Activated T-cell treated with anti-CD3 and anti-CD28 coated beads for 4 hours (primary cell): ENCODE measurements at regions not wholly inside any gene's neighbourhood (a gene's known extent, or its start where the extent isn't known, plus 50 kb on each side); places are given as distances from the start of the nearest gene placed in this dataset.

Source experiments
- DNase-seq: peaks from one replicate; pipeline ENCODE4 v3.0.0-alpha.2; 2020

DNA sequence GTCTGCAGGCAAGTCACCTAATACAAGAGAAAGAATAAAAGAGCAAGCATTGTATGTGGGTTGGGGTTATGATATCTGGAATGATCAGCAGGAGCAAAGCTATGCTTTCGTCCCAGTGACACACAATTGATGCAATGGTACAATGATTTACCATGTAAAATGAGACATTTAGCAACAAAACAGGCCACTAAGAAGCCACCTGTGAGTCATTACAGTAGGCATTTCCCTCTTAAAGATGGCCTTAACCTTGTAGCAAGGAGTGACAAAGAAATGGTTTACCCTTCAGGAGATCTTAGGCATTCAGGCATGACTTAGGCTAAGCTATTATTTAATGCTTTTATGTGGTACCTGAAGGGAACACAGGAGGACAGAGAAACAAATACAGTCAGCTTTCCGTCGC lies 373.3 kb upstream of the RBMS3 start:
- no peak for DNase-seq

DNA sequence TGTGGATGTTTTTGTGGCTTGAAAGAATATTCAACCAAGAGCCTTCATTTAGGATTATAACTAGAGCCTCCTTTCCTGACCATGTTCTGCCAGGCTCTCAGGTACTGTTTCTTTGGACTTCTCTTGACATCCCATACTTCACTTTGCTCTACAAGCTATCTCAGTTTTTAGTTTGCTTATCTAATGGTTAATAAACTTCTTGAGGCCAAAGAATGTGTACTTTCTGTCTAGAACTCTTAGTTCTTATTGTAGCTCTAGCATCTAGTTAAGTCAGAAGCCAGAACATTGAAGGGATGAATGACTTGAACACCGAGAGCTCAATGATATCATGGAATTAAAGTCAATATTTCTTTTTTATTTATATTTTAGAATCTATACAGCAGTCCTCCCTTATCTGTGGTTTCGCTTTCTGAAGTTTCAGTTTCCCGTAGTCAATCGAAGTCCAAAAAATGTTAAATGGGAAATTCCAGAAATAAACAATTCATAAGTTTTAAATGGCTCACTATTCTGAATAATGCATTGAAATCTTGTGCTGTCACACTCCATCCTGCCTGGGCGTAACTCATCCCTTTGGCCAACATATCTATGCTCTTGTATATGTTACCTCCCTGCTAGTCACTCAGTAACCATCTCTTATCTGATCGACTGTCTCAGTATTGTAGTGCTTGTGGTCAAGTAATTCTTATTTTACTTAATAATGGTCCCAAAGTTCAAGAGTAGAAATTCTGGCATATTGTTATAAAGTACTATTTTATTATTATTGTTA lies 368.6 kb upstream of the RBMS3 start:
- DNase-seq, result no peak

DNA sequence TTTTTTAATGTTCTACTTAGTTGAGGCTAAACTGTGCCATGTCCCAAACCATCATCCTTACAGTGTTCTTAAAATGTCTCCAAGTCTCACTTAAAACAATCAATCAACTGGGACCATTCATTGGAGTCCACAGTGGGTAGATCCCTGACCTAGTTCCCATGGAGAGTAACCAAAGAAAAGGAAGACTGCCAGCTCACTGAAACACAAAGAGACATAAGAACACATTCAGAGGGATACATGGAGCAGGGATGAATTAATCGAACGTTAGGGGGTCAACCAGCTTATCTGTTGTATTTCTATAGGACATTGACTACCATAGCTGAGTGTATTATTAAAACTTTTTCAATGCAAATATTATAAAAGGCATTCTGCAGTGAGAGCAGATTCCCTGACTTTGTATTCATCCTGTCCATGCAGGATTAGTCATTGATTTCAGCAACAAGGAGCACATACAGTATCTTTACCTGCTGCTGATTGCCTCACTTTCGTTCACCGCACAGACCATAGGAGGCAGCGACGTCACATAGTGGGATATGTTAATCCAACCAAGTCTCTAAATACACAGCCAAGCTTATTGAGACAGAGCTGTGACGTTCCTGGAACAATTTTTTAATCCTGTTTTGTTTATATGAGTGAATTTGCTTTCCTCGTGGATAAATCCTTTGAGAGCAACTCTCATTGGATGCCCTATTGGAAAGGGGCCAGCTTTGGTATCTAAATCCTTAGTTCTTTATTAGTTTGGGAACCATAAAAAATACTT lies 364.9 kb upstream of the RBMS3 start:
- DNase-seq, result no peak

DNA sequence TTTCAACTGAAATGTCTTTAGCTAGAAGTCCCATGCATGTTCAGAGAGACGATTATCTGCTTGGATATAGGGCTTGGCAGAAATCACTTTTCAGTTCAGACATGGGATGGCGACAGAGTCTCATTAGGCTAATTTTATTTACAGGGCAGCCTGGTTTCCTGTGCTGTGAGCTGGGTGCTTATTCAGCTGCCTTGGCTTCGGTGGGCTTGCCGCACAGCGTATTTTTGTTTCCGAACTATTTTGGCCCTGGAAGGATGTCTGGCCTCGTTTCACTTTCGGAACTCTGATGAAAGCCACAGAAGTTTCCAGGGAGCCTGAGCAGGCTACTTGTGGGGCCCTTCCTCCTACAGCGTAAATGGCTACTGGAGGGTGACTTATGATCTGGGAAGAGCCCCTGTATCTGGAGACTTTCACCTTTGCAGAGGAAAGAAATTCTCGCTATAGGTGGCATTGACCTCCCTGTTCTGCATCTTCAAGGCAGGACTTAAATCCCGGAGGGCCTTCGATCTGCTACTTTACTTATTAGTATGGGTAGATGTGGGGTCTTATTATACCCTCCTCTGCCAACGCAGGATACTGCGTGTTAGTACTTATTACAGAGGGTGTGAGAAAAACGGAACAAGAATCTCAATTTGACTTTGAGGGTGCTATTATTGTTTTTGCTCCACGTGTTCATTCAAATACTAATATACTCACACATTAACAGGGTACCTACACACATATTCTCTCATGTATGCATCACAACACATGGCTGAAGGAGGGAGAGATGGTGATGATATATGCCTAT lies 364.0 kb upstream of the RBMS3 start:
- no peak for DNase-seq

DNA sequence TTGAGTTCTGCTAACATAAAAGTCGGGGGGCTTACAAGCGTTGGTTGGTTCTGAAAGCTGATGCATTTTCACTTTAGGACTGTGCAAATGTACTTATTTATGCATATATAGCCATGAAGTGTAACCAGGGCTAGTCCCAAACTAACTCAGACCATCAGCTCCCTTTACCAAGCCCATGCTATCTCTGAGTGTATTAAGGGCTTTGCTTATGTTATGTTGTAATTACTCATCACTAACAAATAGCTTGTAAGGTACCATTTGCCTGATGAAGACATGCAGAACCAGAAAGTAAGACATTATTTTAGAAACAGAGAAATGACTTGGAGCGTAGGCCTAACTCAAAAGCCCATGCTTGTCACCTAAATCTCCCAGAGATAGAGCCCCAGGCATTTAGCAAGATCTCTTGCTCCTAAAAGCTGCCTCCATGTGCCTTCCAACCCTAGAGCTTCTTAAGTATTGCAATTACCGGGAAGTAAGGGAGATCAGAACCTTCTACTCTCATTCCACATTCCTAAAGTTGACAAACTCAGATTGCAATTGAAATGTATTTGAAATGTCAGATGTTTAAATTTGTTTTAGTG lies 362.9 kb upstream of the RBMS3 start:
- no peak for DNase-seq

DNA sequence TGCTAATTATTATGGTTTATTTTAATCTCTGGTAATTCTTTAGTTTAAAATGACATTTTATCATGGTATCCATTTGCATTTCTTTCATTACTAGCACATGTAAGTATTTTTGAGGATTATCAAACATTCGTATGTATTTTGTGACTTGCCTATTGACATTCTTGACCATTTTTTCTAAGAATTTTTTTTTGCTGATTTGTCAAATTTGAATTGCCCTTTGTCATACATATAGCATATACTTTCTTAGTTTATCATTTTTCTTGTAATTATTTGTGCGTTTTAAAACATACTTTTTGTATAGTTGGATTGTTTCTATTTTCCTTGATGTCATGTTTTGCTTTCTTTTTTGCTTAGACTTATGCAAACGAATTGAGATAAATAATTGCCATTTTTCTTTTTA lies 358.5 kb upstream of the RBMS3 start:
- DNase-seq, result no peak

DNA sequence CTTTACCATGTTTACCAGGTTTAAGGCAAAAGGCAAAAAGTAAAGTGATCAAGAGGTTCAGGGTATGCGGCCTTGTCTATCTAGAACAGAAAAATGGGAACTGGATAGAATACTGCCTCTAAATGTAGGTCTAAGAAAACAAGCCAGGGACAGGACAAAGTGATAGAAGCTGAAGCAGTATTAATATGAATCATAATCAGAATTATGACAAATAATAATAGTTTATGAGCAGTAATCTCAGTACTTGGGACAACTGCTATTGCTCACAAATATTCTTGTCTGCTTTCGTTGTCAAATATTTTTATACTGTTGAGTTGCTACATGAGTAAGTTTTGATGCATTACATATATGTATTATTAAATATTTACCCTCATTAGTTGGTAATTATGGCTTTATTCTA lies 356.9 kb upstream of the RBMS3 start:
- DNase-seq, result no peak

DNA sequence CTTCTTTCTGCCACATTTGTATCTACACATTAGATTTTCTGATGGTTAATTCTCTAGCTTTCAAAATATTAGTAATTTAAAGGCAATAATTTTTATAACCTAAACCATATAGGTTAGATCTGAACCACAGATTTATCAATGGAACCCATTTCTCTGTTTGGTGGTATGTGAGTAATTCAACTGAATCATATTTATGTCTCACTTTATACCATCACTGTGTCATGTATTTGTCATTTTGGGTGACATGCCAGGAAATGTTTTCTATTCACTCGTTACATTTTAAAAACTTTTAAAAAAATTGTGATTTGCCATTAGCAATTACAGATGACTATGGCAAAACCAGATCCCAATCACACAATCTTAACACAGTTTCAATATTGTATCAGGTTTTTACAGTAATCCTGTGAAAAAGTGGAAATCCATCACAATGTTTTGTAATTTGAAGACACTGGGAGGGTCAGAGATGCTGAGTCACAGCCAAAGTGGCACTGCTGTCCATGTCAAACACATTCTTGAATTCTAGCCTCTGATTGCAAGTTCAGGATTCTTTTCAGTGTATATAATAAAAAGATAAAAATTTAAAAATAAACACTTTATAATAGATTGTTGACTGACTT lies 356.0 kb upstream of the RBMS3 start:
- no peak for DNase-seq

DNA sequence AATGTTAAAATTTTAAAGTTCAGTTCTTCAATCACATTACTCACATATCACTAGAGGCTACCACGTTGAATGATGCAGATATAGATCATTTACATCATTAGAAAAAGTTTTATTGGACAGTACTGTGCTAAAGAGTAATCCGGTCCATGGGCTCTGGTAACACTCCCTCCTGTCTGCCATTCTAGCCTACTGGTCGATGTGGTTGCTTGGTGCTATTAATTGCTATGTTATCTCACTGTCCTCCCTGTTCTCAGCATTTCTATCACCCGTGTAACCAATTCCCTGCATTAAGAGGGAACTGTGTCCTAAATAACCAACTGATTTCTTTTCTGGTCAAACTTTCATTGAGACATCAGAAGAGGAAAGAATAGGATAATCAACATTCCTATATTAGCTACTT lies 347.5 kb upstream of the RBMS3 start:
- DNase-seq, result no peak

DNA sequence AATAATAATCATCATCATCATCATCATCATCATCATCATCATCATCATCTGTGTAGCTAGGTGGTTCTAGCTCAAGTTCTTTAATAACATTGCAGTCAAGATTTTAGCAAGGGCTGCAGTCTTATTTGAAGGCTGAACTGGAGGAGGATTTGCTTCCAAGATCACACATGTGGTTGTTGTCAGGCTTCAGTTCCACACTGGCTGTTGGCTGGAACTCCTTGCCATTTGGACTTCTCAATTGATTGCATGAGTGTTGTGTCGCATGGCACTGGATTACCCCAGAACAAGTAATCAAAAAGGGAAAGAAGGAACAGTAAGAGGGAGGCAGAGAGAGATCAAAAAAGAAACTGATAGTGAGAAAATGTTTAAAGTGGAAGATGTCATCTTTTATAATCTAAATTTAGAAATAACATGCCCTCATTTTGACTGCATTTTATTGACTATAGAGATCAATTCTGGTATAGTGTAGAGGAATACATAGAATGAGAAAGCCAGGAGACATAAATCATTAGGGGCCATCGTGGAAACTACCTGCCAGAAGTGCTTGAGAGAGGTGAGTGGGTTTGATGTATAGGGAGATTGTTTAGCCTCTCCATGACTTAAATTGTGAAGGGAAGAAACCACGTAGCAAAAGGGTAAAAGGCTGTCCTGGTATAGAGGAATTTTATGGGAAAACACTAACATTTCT lies 346.6 kb upstream of the RBMS3 start:
- no peak for DNase-seq

DNA sequence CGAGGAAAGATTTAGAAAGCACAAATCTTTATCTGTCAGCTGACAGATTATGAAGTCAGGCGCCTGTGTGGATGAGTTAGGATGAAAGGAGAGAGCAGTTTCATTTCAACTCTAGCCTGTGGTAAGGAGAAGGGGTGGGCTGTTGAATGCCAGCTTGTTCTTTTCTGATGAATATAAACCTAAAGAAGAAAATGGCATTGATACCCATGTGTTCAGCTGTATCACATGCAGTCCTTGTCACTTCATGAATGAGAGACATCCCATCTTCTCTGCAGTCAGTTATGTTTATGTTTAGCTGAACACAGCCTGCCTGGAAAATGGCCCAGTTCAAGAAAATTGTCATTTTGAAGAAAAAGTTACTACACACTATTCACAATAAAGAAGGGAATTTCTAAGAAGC lies 345.7 kb upstream of the RBMS3 start:
- no peak for DNase-seq

DNA sequence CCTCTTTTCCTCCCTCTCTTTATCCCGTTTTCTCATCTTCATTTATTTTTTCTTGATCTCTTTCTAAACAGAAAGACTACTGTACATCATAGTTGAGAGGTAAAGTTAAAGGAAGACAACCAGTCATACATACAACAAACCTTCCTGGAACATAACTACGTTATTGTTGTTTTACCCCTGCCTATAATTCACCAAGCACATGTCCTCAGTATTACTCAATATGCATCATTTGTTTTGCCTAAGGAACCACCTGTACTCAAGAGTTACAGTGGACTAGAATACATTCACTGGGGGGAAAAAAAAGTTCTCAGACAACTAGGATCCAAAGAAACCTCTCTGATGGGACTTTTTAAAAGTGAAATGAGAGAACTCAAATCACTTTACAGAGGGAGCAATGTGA lies 344.7 kb upstream of the RBMS3 start:
- no peak for DNase-seq

DNA sequence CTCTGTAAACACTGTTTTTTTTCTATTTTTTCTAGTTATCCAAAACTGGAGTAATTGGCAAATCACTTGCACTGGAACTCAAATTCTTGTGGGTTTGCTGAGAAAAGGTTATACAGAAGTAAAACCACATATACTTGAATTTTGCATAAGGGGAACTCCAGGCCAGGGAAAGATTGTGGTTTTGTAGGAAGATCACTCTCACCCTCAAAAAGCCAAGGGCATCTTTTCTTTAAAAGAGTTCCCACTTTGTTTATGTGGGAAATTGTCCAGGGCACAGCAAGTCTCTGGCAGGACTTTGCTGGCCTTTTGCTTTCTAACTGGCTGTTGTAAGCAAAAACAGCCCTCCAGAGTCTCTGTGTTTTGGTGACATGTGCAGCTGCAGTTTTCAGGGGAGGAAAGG lies 340.3 kb upstream of the RBMS3 start:
- DNase-seq, result no peak

DNA sequence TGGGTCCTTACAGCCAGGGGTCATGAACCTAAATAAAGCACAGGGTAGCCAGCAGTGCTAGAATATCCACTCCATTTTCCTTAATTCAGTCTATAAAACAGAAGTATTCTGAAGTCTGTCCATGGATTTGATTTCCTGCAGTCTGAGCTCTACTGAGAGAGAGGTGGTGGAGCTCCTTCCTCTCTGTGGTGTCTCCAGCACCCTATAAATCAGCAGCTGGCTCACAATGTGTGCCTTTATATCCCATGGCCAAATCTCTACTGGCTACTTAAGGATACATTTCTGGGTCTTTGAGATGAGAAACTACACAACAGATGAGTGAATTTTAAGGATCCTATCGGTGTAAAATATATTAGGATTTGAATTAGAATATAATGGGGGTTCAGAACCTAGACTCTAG lies 339.9 kb upstream of the RBMS3 start:
- DNase-seq, result no peak

DNA sequence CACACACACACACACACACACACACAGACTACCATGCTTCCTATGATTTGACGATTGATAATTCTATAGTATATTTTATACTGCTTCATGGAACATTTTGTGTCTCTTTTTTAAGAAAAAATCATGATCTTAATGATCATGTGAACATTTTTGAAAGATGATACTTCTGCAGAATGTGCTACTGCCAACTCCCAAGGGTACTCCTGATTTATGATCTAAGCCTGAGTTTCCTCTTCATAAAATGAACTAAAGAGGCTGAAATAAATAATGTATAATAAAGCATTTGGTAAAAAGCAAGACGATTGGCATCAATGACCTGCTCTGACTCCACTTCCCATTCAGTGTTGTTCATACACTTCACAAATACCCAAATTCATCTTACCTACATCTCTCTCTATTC lies 333.8 kb upstream of the RBMS3 start:
- DNase-seq, result no peak

DNA sequence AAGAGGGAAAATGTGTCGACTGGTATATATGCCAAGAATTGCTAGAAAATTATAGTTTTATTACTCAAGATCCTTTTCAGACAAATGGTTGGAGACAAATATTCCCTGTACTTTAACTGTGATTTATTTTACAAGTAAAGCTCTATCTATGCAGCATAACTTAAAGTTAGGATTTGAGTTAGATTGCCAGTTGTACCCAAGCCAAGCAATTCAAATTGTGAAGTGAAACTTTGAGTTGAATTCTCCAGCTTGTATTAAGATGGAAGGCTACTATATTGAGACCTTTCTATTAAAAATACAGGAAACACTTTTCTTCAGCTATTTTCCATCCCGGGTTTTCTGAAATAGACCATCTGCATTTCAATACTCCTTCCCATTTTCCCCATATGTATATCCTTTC lies 333.1 kb upstream of the RBMS3 start:
- no peak for DNase-seq

DNA sequence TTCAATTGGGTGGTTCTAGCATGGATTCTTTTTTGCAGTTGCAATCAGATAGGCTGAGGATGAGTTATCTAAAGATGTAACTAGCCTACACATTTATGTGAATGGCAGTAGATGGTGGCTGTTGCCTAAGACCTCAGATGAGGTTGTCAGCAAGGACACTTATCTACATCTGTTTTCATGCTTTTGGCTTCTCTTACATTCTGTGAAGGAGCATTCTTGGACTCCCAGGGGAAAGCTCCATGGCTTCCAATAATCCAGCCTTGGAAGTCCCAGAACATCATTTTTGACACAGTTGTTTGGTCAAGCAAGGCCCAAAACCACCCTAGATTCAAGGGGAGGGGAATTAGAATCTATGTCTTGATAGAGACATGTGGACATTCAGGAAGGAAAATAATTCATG lies 332.2 kb upstream of the RBMS3 start:
- DNase-seq, result no peak

DNA sequence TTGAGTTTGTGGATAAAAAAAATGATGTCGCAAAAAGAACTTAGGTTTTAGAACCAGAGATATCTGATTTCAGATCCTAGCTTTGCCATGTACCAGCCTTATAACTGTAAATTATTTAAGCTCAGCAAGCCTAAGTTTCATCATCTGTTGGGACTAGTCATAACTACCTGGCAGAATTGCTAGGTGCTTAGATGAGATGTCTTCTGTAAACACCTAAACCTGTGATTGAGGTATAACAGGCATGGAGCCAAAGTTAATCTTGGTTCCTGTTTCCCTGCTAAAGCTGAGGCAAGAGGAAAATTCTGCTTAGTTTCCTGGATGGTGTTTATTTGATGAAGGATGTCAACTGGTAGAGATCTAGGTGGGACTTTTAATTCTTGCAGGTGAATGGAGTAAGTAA lies 331.3 kb upstream of the RBMS3 start:
- DNase-seq, result no peak

DNA sequence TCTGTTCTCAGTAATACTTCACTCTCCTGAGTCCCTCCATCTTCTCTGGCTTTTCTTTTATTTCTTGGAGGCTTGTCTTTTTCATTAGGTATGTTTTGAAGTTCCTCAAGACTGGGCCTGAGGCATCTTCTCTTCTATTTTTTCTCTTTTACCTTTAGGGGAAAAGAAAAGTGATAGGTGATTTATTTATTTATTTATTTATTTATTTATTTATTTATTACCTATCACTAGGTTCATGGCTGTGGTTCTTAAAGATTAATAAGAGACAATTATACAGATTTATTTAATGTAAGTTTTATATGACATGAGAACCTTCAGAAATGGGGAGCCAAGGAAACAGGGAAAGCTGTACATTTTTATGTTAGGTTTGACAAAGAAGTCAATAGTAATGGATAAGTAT lies 330.3 kb upstream of the RBMS3 start:
- DNase-seq, result no peak

DNA sequence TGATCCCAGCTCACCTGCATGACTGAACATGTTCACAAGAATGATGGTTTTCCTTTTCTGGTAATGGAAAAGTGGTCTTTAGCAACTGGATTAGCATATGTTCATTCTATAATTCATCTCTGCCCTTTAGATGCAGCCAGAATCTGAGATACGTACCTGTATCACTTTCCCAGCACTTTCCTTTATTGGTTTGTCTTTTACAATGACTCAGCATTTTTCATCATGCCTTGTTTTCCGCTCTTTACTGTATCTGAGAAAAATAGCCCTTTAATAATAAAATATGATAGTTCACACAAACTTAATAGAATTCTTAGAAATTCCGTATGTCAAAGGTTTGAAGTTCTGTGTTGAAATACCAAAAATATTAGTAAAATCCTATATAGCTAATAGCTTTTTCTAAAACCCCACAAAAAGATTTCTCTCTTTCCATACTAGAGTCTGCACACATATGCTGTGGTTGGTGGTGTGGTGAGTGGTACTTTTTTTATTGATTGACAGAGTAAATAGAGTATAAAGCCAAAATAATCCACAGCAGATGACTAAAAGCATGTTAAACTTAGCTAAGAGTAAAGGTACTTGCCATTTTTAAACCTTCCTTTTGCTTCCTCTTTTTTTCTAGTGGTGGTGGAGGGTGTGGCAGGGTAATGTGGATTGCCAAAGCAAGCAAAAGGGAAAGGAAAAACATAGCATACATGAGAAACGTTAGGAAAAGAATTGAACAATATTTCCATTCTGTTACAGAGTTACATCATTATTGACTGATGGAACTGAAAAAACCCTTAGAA lies 328.9 kb upstream of the RBMS3 start:
- no peak for DNase-seq

DNA sequence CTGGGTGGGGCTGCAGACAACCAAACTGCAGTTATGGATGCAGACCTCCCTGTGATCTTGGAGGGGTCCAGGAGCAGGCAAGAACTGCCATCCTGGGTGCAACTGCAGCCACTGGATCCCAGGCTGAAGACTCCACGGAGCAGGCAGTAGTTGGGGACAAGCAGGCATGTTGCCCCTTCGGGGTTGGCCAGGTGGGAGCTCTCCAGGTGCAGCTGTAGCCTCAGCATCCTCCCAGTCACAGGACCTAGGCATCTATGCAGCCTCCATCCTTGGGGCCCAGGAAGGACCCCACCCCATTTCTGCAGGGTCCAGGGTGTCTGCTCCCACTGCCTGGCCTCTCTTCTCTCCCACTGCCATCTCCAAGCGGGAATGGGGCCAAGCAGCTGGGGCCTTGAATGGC lies 322.2 kb upstream of the RBMS3 start:
- no peak for DNase-seq

DNA sequence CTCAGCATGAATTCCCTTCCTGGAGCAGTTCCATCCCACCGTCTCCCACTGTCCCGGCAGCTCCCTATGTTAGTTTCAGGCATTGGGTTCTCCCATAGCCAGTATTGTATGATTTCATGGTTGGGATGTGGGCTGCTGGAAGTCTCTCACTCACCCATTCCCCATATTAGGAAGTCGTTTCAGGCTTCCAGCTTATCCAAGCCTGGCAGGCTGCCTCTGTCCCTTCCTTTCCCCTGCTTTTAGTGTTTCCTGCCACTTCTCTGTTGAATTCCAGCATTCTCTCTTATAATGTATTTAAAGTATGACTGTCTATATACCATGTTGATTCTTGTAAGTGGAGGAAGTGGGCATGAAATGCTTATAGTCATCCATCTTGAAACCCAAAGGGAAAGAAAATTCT lies 309.7 kb upstream of the RBMS3 start:
- DNase-seq, result no peak
